A549 (cell line): ENCODE measurements at regions not wholly inside any gene's neighbourhood (a gene's known extent, or its start where the extent isn't known, plus 50 kb on each side); places are given as distances from the start of the nearest gene placed in this dataset.

Source experiments
- BCL3 ChIP-seq: fragments of >200 bp; sonication (Bioruptor Twin); formaldehyde crosslinking; IDR thresholded peaks from 3 replicates; pipeline ENCODE4 v1.6.1; 2016
- CTCF ChIP-seq: fragments of >200 bp; sonication (Bioruptor Twin); formaldehyde crosslinking; IDR thresholded peaks from 3 replicates; pipeline ENCODE4 v1.5.1; 2016
- EP300 ChIP-seq, 2 experiments: fragments of >200 bp; sonication (Bioruptor Twin); formaldehyde crosslinking; IDR thresholded peaks; 2 replicates in 1 of 2; 3 replicates in 1 of 2; pipeline ENCODE4 v1.6.1; 2016 to 2017
- HDAC2 ChIP-seq: fragments of 200-600 bp; sonication (generic); IDR thresholded peaks from 2 replicates; pipeline ENCODE4 v1.6.1; 2016
- JUN ChIP-seq, 2 experiments: fragments of >200 bp; sonication (Bioruptor Twin); formaldehyde crosslinking; IDR thresholded peaks; 2 replicates in 1 of 2; 3 replicates in 1 of 2; pipeline ENCODE4 v1.6.1; 2016 to 2017
- KDM5A ChIP-seq: fragments of 200-600 bp; sonication (generic); IDR thresholded peaks from 2 replicates; pipeline ENCODE4 v1.6.1; 2016; ENCODE audit warnings: antibody characterized with exemption, mild to moderate bottlenecking
- MAX ChIP-seq: IDR thresholded peaks from 2 replicates; pipeline ENCODE4 v1.6.1; 2012
- MYC ChIP-seq: IDR thresholded peaks from 2 replicates; pipeline ENCODE4 v1.6.1; 2012; ENCODE audit warnings: mild to moderate bottlenecking, inconsistent platforms, low read length, improper control_type of control experiment, borderline replicate concordance
- NFE2L2 ChIP-seq: fragments of 150-350 bp; conservative IDR thresholded peaks from 2 replicates; pipeline ENCODE4 v1.6.1; 2014; ENCODE audit warnings: low read length
- NR3C1 ChIP-seq: fragments of >200 bp; sonication (Bioruptor Twin); formaldehyde crosslinking; IDR thresholded peaks from 3 replicates; pipeline ENCODE4 v1.6.1; 2017
- PBX3 ChIP-seq: IDR thresholded peaks from 2 replicates; pipeline ENCODE4 v1.6.1; 2012
- POLR2A ChIP-seq: IDR thresholded peaks from 2 replicates; pipeline ENCODE4 v1.6.1; 2012; ENCODE audit warnings: mild to moderate bottlenecking, low read length
- REST ChIP-seq: fragments of 200-600 bp; sonication (generic); IDR thresholded peaks from 2 replicates; pipeline ENCODE4 v1.6.1; 2016; ENCODE audit warnings: antibody characterized with exemption, mild to moderate bottlenecking, moderate library complexity

GRCh38 chr13:28559636-28560259 lies 64.8 kb upstream of the FLT1 start:
- TF ChIP-seq NFE2L2 (no peak), CTCF (no peak), MYC (no peak), JUN (IDR thresholded peaks at IDR 0.05) (no peak), REST (no peak), BCL3 (no peak), POLR2A (no peak), HDAC2 (no peak), NR3C1 (no peak), MAX (no peak), EP300 (IDR thresholded peaks at IDR 0.05) (no peak), PBX3 (no peak), KDM5A (no peak)
